ENCODE measurements at regions not wholly inside any gene's neighbourhood (a gene's known extent, or its start where the extent isn't known, plus 50 kb on each side); places are given as distances from the start of the nearest gene placed in this dataset.

DNA sequence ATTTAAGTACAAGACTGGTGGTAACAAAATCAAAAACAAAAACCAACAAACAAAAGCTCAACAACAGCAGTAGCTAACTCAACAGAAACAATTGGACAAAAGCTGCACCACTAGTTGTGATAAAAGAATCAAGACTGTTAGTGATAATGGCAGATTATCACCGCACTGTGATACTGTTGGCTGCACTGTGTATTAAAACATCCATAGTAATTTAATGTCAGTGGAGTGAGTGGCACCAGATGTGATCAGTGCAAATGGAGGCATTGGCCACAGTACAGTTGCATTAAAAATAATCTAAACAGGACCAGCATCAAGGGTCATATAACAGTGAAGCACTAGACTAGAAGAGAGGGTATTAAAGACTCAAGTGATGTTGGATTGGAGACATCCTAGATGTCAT is 1341.3 kb downstream of the MRPL39 start:
- TF ChIP-seq, protein P1, sequence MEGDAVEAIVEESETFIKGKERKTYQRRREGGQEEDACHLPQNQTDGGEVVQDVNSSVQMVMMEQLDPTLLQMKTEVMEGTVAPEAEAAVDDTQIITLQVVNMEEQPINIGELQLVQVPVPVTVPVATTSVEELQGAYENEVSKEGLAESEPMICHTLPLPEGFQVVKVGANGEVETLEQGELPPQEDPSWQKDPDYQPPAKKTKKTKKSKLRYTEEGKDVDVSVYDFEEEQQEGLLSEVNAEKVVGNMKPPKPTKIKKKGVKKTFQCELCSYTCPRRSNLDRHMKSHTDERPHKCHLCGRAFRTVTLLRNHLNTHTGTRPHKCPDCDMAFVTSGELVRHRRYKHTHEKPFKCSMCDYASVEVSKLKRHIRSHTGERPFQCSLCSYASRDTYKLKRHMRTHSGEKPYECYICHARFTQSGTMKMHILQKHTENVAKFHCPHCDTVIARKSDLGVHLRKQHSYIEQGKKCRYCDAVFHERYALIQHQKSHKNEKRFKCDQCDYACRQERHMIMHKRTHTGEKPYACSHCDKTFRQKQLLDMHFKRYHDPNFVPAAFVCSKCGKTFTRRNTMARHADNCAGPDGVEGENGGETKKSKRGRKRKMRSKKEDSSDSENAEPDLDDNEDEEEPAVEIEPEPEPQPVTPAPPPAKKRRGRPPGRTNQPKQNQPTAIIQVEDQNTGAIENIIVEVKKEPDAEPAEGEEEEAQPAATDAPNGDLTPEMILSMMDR (IDR thresholded peaks at IDR 0.05; ENCODE audit: borderline replicate concordance, extremely low read depth, low read length, poor library complexity, severe bottlenecking), result no peak
- TF ChIP-seq EZH2 (IDR thresholded peaks at IDR 0.05; ENCODE audit: borderline replicate concordance, low read depth, low read length, severe bottlenecking), result no peak

All from DND-41 (cell line).